HepG2 (cell line): ENCODE measurements at regions not wholly inside any gene's neighbourhood (a gene's known extent, or its start where the extent isn't known, plus 50 kb on each side); places are given as distances from the start of the nearest gene placed in this dataset.

Source experiments
- ATAC-seq: fragments of 200-7000 bp; cut with Tn5 transposase; 3 replicates; pipeline ENCODE4 v1.9.1; 2020; ENCODE audit warnings: mild to moderate bottlenecking, moderate library complexity
- BruUV-seq: library from RNA; stranded (reverse); fragments of 400-500 nt; replicated peaks from 2 replicates; lab custom pipeline; 2021; lab: Mats Ljungman, UMichigan
- CTCF ChIA-PET: fragments of 300-600 bp; formaldehyde crosslinking; extraction: SDS; loops from one replicate; lab custom pipeline; 2021; ENCODE audit warnings: low total read pairs, inconsistent platforms, low intra/inter-chr PET ratio; lab: Yijun Ruan, JAX
- POLR2A ChIA-PET: fragments of 350-600 bp; sonication (Branson Sonifier 250); formaldehyde crosslinking; loops from one replicate; lab custom pipeline; 2020; ENCODE audit warnings: antibody characterized with exemption, inconsistent platforms; lab: Yijun Ruan, JAX
- DNase-seq: peaks from one replicate; pipeline ENCODE4 v3.0.0-alpha.2; 2015; ENCODE audit warnings: low spot score
- FAIRE-seq: peaks from 3 replicates; lab custom pipeline; 2011; peaks lifted over from hg19 to GRCh38; lab: Jason Lieb, UNC
- H2AFZ ChIP-seq: one replicate; pipeline ENCODE4 v1.6.1; 2011; ENCODE audit warnings: low read length, inconsistent platforms
- H3K27ac ChIP-seq: fragments of 300-600 bp; 3 replicates; pipeline ENCODE4 v1.8.0; 2011; ENCODE audit warnings: mixed run types, mild to moderate bottlenecking, mixed read lengths, low read length, inconsistent platforms; ENCODE audit not compliant: insufficient read depth; ENCODE audit errors: extremely low read length
- H3K27me3 ChIP-seq, 2 experiments: fragments of 200-600 bp in 1 of 2; 2 replicates in 1 of 2; 3 replicates in 1 of 2; pipeline versions ENCODE4 v1.6.0 to v1.8.0; 2011; ENCODE audit warnings: low read length in 2 of 2, mild to moderate bottlenecking in 2 of 2, moderate library complexity in 2 of 2, inconsistent platforms in 1 of 2; ENCODE audit not compliant: insufficient read depth in 2 of 2, control insufficient read depth in 1 of 2
- H3K36me3 ChIP-seq, 2 experiments: fragments of 200-600 bp in 1 of 2; replicated peaks in 1 of 2; 2 replicates in 1 of 2; 3 replicates in 1 of 2; pipeline versions ENCODE4 v1.5.1 to v1.8.0; 2011; ENCODE audit warnings: low read length in 2 of 2, inconsistent platforms in 1 of 2; ENCODE audit not compliant: insufficient read depth in 2 of 2, control insufficient read depth in 1 of 2
- H3K4me1 ChIP-seq: 2 replicates; pipeline ENCODE4 v1.5.1; 2012; ENCODE audit warnings: low read length, inconsistent platforms; ENCODE audit not compliant: insufficient read depth
- H3K4me2 ChIP-seq: 2 replicates; pipeline ENCODE4 v1.6.0; 2011; ENCODE audit warnings: low read depth, low read length, inconsistent platforms
- H3K4me3 ChIP-seq, 3 experiments: fragments of 200-600 bp in 1 of 3; sonication (generic), shearing (Covaris generic) in 1 of 3; replicated peaks in 1 of 3; 2 replicates each; pipeline ENCODE4 v1.5.1; 2011 to 2016; ENCODE audit warnings: low read length in 3 of 3, inconsistent platforms in 2 of 3, low read depth in 2 of 3, mild to moderate bottlenecking in 2 of 3, control low read depth in 1 of 3, mixed read lengths in 1 of 3; ENCODE audit not compliant: insufficient read depth in 1 of 3
- H3K79me2 ChIP-seq: one replicate; pipeline ENCODE4 v1.6.1; 2011; ENCODE audit warnings: low read length, inconsistent platforms; ENCODE audit not compliant: insufficient read depth
- H3K9ac ChIP-seq: 2 replicates; pipeline ENCODE4 v1.6.0; 2011; ENCODE audit warnings: mild to moderate bottlenecking, low read depth, low read length, inconsistent platforms; ENCODE audit not compliant: insufficient read depth
- H3K9me3 ChIP-seq: 2 replicates; pipeline ENCODE4 v1.5.1; 2012; ENCODE audit warnings: mild to moderate bottlenecking, low read length
- H4K20me1 ChIP-seq: 2 replicates; pipeline ENCODE4 v1.6.0; 2011; ENCODE audit warnings: inconsistent platforms, mild to moderate bottlenecking, low read length, moderate library complexity; ENCODE audit not compliant: insufficient read depth
- CEBPZ ChIP-seq: IDR thresholded peaks from 2 replicates; pipeline ENCODE4 v1.6.1; 2012; ENCODE audit warnings: low read length, improper control_type of control experiment
- CERS6 ChIP-seq: sonication (generic); formaldehyde crosslinking; IDR thresholded peaks from 2 replicates; pipeline ENCODE4 v1.5.0; 2020; ENCODE audit warnings: missing genetic modification reagents
- EZH2 ChIP-seq: conservative IDR thresholded peaks from 2 replicates; pipeline ENCODE4 v1.6.1; 2012; ENCODE audit warnings: mild to moderate bottlenecking, low read depth, low read length, moderate library complexity
- FOXM1 ChIP-seq: sonication (generic); formaldehyde crosslinking; IDR thresholded peaks from 2 replicates; pipeline ENCODE4 v1.5.0; 2020; ENCODE audit warnings: missing genetic modification reagents
- HDAC2 ChIP-seq: sonication (generic); formaldehyde crosslinking; IDR thresholded peaks from 2 replicates; pipeline ENCODE4 v1.4.0; 2020; ENCODE audit warnings: missing genetic modification reagents
- HHEX ChIP-seq: IDR thresholded peaks from 2 replicates; pipeline ENCODE4 v1.6.1; 2016; ENCODE audit warnings: control low read depth
- HNRNPK ChIP-seq: fragments of 200-400 bp; formaldehyde crosslinking; IDR thresholded peaks from 2 replicates; pipeline ENCODE4 v1.6.1; 2018; ENCODE audit warnings: low read length, low read depth, moderate library complexity, mild to moderate bottlenecking; ENCODE audit not compliant: poor library complexity, severe bottlenecking
- JARID2 ChIP-seq: sonication (generic); formaldehyde crosslinking; IDR thresholded peaks from 2 replicates; pipeline ENCODE4 v1.8.1; 2023; ENCODE audit warnings: missing genetic modification reagents, inconsistent platforms; ENCODE audit not compliant: insufficient replicate concordance
- KDM2A ChIP-seq: sonication (generic); formaldehyde crosslinking; IDR thresholded peaks from 2 replicates; pipeline ENCODE4 v1.4.0; 2020; ENCODE audit warnings: low read depth, missing genetic modification reagents, borderline replicate concordance
- NBN ChIP-seq: fragments of 450-650 bp; conservative IDR thresholded peaks from 2 replicates; pipeline ENCODE4 v1.6.1; 2017
- NFYB ChIP-seq: sonication (generic); formaldehyde crosslinking; IDR thresholded peaks from 2 replicates; pipeline ENCODE4 v1.4.0; 2020; ENCODE audit warnings: missing genetic modification reagents
- PHF5A ChIP-seq: IDR thresholded peaks from one replicate; pipeline ENCODE4 v1.6.1; 2018; ENCODE audit warnings: low read depth, missing genetic modification reagents; ENCODE audit not compliant: unreplicated experiment
- POGZ ChIP-seq: sonication (generic); formaldehyde crosslinking; IDR thresholded peaks from 2 replicates; pipeline ENCODE4 v1.4.0; 2020; ENCODE audit warnings: mild to moderate bottlenecking, missing genetic modification reagents
- RFX1 ChIP-seq: fragments of 450-650 bp; IDR thresholded peaks from 2 replicates; pipeline ENCODE4 v1.6.1; 2017
- SRSF1 ChIP-seq: fragments of 200-400 bp; formaldehyde crosslinking; optimal IDR thresholded peaks from 2 replicates; pipeline ENCODE3; 2017; ENCODE audit warnings: mild to moderate bottlenecking, low read depth, low read length, moderate library complexity
- ZC3H4 ChIP-seq: sonication (generic); formaldehyde crosslinking; IDR thresholded peaks from 2 replicates; pipeline ENCODE4 v1.4.0; 2020; ENCODE audit warnings: missing genetic modification reagents, borderline replicate concordance
- ZNF274 ChIP-seq: sonication (generic); formaldehyde crosslinking; IDR thresholded peaks from 2 replicates; pipeline ENCODE4 v1.5.1; 2020; ENCODE audit warnings: mild to moderate bottlenecking, missing genetic modification reagents
- ZNF672 ChIP-seq: sonication (generic); formaldehyde crosslinking; IDR thresholded peaks from 2 replicates; pipeline ENCODE4 v1.8.1; 2022; ENCODE audit warnings: missing genetic modification reagents
- ZNF766 ChIP-seq: sonication (generic); formaldehyde crosslinking; IDR thresholded peaks from 2 replicates; pipeline ENCODE4 v1.5.0; 2020; ENCODE audit warnings: missing genetic modification reagents, borderline replicate concordance
- WGBS: methylation state at CpG from one replicate; pipeline ENCODE4 v1.1.6; 2017; ENCODE audit warnings: low lambda C conversion rate; 5-methylcytosine and 5-hydroxymethylcytosine counted together
- in situ Hi-C: cut with HindIII; loops from 2 replicates; pipeline ENCODE4 v1.10.0; 2017; ENCODE audit warnings: low pct_unique_long_range_greater_than_20kb; ENCODE audit not compliant: extremely low pct_ligation_motif_present
- intact Hi-C: fragments of 100-400 bp; cut with micrococcal nuclease; formaldehyde crosslinking; loops from one replicate; pipeline ENCODE4 v1.10.0; 2022; ENCODE audit not compliant: unreplicated experiment
- TF ChIP-seq, protein P1 (sequence below): sonication (generic); formaldehyde crosslinking; IDR thresholded peaks from 2 replicates; pipeline ENCODE4 v1.4.0; 2020; ENCODE audit warnings: missing genetic modification reagents, mild to moderate bottlenecking, borderline replicate concordance

- Histone ChIP-seq H3K4me1 (no peaks in the 10 kb centered on the region), H3K9me3 (no peaks in the 10 kb centered on the region), H3K4me3 (no peak overlapping the region), H3K9ac (no peak overlapping the region), H3K27ac (no peak overlapping the region), H3K27me3 (no peaks in the 10 kb centered on the region), H4K20me1 (no peaks in the 10 kb centered on the region), H3K36me3 (no peaks in the 10 kb centered on the region), H2AFZ (no peak overlapping the region), H3K4me2 (no peak overlapping the region), H3K79me2 (no peaks in the 10 kb centered on the region)
- FAIRE-seq (no peak), DNase-seq (no peak), ATAC-seq (no peak)
- 2% methylated on average over 2 of the region's 2 CpGs for WGBS
- in situ Hi-C loops, result no loop called here
- intact Hi-C loops, result no loop called here
- POLR2A ChIA-PET, result no interaction called here
- TF ChIP-seq FOXM1 (CRISPR knock-in tag) (no peak), ZNF274 (CRISPR knock-in tag) (no peak), HDAC2 (CRISPR knock-in tag) (no peak), NBN (no peak), ZNF672 (CRISPR knock-in tag) (no peak), PHF5A (CRISPR knock-in tag) (no peak), JARID2 (CRISPR knock-in tag) (no peak), RFX1 (no peak), EZH2 (no peak), SRSF1 (no peak), KDM2A (CRISPR knock-in tag) (no peak), CEBPZ (no peak), ZC3H4 (CRISPR knock-in tag) (no peak), CERS6 (CRISPR knock-in tag) (no peak), ZNF766 (CRISPR knock-in tag) (no peak), NFYB (CRISPR knock-in tag) (no peak), HHEX (CRISPR knock-in tag) (no peak), POGZ (CRISPR knock-in tag) (no peak), HNRNPK (no peak)
- TF ChIP-seq, protein P1, sequence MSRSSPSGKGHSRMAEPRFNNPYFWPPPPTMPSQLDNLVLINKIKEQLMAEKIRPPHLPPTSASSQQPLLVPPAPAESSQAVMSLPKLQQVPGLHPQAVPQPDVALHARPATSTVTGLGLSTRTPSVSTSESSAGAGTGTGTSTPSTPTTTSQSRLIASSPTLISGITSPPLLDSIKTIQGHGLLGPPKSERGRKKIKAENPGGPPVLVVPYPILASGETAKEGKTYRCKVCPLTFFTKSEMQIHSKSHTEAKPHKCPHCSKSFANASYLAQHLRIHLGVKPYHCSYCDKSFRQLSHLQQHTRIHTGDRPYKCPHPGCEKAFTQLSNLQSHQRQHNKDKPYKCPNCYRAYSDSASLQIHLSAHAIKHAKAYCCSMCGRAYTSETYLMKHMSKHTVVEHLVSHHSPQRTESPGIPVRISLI (CRISPR knock-in tag), result no peak
- BruUV-seq, result no TSS peak
- CTCF ChIA-PET, result no interaction called here
Observed at GRCh38 chr18:73593207-73593606, 554.4 kb downstream of the FBXO15 start.
